ENCODE measurements at regions not wholly inside any gene's neighbourhood (a gene's known extent, or its start where the extent isn't known, plus 50 kb on each side); places are given as distances from the start of the nearest gene placed in this dataset.
"Not testable (repeated sequence)": the region's sequence is repeated elsewhere in the genome, so short reads cannot be mapped to it uniquely, and the experiment has no call there.

DNA sequence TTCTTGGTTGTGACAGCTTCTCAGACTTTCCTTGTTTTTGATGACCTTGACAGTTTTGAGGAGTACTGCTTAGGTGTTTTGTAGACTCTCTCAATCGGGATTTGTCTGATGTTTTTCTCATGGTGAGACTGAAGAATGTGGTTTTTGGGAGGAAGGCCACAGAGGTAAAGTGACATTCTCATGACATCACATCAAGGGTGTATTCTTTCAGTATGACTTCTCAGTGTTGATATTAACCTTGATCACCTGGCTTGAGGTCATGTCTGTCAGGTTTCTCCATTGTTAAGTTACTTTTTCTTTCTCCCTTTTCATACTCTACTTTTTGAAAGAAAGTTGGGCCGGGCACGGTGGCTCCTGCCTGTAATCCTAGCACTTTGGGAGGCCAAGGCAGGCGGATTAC lies 269.9 kb downstream of the ZNF37A start:
- DNase-seq: not testable (repeated sequence)

GRCh38 chr10:38365917-38366316 lies 271.8 kb downstream of the ZNF37A start:
- DNase-seq: peak; percentile 1

- DNase-seq: not testable (repeated sequence)
These were observed 289.7 kb downstream of the ZNF37A start for GRCh38 chr10:38383800-38384199.

DNA sequence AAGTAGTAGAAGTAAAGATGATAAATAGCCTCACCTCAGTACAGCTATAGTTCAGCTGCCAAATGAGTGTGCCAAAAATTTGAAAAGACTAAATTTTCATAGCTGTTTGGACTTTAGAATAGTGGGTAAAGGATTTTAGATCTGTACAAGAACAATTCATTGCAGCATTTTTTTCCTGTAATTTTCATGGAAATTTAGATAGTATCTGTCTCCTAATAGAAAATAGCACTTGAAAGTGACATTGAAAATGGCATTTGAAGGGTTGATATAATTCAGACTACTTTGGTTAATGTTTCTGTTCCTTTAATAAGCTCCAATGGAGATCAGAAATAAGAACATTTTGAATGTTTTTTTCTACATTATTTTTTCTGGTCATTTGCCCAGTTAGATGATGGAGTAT lies 292.7 kb downstream of the ZNF37A start:
- DNase-seq: not testable (repeated sequence)

GRCh38 chr10:38390725-38391124 lies 296.6 kb downstream of the ZNF37A start:
- DNase-seq: not testable (repeated sequence)

GRCh38 chr10:38395465-38395864 lies 301.3 kb downstream of the ZNF37A start:
- DNase-seq: not testable (repeated sequence)

DNA sequence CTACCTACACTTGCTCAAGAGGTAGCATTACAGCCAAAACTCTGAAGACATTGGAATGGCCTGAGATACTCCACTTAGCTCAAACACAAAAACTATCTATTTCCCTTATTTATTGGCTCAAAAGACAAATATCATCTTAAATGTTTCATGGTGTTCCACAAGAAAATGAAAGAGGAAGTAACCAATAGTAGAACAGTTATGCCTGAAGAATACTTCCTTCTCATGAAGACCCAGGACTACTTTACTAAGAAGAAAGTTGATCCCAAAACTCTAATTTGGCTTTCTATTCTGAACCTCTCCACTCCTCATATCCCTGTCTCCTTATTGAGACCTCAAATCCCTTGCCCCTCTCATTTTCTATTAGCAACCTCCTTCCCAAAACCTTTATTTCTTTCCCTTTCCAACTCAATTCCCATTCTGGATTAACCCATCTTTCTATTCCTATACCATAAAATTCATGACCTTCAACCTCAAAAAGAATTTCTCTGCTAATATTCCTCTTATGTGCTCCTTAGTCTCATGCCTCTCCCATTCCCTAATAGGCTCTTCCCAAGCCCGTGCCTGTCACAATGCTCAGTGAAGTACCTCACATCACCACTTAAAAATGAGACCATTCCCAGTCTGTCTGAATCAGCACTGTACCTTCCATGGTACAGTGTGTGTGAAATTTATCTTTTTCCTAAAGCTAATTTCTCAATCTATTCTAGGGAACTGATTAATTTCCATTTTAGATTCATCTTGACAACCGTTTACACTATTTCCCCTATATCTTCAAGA lies 302.2 kb downstream of the ZNF37A start:
- DNase-seq: not testable (repeated sequence)

DNA sequence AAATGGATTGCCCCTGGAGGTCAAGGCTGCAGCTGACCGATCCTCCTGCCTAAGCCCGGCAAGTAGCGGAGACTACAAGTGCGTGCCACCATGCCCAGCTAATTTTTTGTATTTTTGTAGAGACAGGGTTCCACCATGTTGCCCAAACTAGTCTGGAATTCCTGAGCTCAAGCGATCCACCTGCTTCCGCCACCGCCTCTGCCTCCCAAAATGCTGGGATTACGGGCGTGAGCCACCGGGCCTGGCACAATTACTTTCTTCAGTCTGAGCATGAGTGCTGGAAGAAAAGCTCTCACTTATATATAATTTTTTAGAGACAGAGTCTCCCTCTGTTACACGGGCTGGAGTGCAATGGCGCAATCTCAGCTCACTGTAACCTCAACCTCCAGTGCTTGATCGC lies 307.4 kb downstream of the ZNF37A start:
- not testable (repeated sequence) for DNase-seq

DNA sequence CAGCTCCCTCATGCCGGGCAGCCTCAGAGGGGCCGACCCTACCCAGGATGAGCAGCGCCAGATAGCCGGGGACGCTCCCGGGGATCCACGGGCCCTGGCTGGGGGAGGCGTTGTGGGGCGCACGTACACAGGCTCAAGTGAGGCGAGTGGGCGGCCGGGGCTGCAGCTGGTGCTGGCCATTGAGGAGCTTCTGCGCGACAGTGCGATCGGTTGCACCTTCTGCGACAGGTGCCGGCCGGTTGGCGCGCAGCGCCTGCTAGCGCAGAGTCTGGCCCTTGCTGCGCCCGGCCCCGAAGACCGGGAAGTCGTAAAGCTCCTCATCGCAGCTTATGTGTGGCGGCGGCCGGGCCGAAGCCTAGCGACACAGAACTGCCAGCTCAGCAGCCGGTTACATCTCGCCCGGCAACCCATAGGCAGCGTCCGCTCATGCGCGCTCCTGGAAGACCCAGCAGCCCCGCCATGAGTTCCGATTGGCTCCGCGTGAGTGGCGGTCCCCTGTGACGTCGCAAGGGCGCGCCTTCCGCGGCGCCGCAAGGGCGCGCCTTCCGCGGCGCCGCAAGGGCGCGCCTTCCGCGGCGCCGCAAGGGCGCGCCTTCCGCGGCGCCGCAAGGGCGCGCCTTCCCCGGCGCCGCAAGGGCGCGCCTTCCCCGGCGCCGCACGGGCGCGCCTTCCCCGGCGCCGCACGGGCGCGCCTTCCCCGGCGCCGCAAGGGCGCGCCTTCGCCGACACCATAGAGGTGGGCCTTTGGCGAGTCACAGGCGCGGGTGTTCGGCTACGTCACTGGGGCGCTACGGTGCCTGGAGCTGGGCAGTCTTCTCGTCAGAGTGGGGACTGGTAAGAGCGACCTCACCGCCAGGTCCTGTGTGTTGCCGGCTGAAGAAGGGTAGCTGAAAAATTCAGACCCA lies 308.6 kb downstream of the ZNF37A start:
- DNase-seq: peak; percentile 54

- DNase-seq: not testable (repeated sequence)
These were observed 309.4 kb downstream of the ZNF37A start for GRCh38 chr10:38403347-38404117.

GRCh38 chr10:38423634-38424033 lies 329.5 kb downstream of the ZNF37A start:
- DNase-seq: not testable (repeated sequence)

DNA sequence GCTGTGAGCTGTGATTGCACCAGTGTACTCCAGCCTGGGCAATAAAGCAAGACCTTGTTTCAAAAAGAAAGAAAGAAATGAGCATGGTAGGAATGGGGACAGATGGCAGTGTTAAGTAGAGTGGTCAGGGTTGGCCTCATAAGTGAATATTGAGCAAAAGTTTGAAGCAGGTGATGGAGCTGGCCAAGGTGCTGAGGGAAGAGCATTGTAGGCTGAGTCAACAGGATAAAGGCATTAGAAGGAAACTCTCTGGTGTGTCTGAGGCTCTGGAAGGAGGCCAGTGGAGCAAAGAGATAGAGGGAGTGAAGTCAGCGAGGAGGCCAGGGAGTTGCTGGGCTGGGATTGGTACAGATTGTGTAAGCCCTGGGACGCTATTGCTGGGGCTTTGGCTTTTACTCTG lies 336.1 kb downstream of the ZNF37A start:
- not testable (repeated sequence) for DNase-seq

- DNase-seq: not testable (repeated sequence)
These were observed 343.2 kb downstream of the ZNF37A start for GRCh38 chr10:38437359-38437758.

DNA sequence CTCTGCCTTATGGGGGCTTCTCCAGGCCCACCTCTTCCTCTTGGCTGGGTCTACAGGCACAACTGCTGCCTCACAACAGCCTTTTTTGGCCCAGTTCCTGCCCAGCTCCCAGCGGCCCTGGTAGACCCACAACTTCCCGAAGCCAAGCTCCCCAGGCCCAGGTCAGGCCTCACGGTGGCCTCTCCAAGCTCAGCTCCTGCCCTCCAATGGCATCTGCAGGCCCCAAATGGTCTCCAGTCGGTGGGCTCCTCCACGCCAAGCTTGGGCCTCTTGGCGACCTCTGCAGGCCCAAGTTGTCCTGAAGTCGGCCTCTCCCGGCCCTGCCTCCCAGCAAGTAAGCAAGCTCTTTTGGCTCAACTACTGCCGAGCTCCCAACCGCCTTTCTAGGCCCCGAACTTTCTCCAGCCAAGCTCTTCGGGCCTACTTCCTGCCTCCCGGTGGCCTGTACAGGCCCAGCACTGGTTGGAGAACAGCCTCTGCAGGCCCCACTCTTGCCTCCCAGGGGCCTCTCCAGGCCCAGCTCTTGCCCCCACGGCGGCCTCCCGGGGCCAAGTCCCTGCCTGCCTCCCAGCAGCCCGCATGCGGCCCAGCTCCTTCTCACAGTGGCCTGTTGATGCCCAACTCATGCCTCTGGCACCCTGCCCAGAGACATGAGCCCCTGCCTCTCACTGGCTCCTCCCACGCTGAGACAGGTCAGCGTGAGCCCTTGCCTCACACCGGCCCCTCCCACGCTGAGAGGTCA lies 354.6 kb downstream of the ZNF37A start:
- not testable (repeated sequence) for DNase-seq

DNA sequence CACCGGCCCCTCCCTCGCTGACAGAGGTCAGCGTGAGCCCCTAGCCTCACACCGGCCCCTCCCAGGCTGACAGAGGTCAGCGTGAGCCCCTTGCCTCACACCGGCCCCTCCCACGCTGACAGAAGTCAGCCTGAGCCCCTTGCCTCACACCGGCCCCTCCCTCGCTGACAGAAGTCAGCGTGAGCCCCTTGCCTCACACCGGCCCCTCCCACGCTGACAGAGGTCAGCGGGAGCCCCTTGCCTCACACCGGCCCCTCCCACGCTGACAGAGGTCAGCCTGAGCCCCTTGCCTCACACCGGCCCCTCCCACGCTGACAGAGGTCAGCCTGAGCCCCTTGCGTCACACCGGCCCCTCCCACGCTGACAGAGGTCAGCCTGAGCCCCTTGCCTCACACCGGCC lies 355.5 kb downstream of the ZNF37A start:
- not testable (repeated sequence) for DNase-seq

DNA sequence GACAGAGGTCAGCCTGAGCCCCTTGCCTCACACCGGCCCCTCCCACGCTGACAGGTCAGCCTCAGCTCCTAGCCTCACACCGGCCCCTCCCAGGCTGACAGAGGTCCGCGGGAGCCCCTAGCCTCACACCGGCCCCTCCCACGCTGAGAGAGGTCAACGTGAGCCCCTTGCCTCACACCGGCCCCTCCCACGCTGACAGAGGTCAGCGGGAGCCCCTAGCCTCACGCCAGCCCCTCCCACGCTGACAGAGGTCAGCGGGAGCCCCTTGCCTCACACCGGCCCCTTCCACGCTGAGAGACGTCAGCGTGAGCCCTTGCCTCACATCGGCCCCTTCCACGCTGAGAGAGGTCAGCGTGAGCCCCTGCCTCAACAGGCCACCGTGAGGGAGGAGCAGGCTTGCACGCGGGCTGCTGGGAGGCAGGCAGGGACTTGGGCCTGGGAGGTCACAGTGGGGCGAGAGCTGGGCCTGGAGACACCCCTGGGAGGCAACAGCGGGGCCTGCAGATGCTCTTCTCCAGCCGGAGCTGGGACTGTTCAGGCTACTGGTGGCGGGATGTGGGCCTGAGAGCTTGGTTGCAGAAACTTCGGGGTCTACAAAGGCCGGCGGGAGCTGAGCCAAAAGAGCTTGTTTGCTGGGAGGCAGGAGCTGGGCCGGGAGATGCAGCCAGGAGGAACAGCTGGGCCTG lies 356.4 kb downstream of the ZNF37A start:
- not testable (repeated sequence) for DNase-seq

DNA sequence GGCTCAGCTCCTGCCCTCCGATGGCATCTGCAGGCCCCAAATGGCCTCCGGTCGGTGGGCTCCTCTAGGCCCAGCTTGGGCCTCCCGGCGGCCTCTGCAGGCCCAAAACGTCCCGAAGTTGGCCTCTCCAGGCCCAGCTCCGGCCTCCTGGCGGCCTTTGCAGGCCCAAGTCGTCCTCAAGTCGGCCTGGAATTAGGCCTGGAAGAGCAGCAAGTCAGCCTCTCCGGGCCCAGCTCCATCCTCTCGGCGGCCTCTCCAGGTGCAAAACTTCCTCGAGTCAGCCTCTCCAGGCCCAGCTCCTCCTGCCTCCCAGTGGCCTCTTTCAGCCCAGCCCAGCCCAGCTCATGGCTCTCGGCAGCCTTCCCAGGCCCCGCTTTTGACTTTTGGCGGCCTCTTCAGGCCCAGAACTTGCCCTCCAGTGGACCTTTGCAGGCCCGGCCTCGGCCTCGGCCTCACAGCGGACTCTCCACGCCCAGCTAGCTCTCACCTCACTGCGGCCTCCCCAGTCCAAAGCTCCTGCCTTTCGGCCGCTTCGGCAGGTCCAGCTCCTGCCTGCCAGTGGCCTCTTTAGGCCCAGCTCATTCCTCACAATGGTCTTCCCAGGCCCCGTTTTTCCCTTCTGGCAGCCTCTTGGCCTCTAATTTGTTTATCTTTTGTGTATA lies 357.3 kb downstream of the ZNF37A start:
- DNase-seq: not testable (repeated sequence)

All from COR-L47 (cell line).